Activated T-cell treated with anti-CD3 and anti-CD28 coated beads, Interleukin-2, amount 50 U/mL, for 48 hours (primary cell): ENCODE measurements at regions not wholly inside any gene's neighbourhood (a gene's known extent, or its start where the extent isn't known, plus 50 kb on each side); places are given as distances from the start of the nearest gene placed in this dataset.
"Not testable (repeated sequence)": the region's sequence is repeated elsewhere in the genome, so short reads cannot be mapped to it uniquely, and the experiment has no call there.

ENCODE experiments used
- DNase-seq, 2 experiments: peaks; one replicate each; pipeline ENCODE4 v3.0.0-alpha.2; 2020

DNA sequence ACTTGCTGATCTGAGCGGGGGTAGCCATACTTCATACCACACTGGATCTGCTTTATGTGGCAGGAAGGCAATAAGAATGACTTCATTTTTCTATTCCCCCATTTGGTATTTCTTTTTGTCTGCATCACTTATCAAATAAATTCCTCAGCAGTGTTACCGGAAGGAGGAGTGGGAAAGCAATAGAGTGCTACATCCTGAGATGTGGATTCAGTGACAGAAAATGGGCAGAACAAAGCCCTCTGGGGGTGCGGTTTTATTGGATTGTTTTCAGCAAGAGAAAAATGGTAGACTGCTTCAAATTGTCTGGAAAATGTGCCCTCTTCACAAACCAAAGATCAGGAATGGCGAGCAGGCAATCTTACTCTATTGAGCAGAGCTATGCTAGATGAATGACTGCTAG is 751.9 kb upstream of the NEGR1 start:
- DNase-seq = no peak

DNA sequence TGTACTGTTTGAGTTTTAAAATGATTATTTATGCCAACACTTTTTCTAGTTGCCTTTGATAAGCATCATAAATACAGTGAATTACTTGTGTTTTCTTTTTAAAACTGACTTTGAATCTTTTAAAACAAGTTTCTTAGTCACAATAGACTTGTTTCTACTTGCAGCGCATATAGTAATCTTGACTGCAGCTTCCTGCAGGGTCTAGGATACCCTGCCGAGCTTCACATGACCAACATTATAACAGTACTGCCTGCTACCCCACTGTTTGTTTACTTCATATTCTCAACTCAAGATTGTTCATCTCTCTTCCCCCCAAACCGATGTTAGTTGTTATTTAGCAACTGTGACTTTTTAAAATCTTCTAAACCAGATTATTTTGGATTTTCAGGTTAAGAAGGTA is 751.3 kb upstream of the NEGR1 start:
- no peak for DNase-seq

DNA sequence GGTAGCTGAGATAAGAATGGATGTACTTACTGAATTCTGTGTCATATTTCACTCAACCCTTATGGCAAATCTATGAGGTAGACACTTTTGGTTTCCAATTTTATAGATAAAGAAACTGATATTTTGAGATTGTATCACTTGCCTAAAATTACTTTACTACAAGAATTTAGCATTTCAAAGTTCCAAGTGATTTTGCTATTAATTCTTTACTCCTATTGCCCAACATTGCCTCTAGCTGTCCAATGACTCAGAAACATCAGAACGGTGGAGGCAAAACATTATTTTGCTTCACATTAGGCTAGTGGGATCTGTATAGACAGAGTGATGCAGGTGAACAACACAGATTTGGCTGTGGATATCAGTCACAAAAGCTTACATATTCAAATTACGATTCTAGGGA is 747.2 kb upstream of the NEGR1 start:
- no peak for DNase-seq

DNA sequence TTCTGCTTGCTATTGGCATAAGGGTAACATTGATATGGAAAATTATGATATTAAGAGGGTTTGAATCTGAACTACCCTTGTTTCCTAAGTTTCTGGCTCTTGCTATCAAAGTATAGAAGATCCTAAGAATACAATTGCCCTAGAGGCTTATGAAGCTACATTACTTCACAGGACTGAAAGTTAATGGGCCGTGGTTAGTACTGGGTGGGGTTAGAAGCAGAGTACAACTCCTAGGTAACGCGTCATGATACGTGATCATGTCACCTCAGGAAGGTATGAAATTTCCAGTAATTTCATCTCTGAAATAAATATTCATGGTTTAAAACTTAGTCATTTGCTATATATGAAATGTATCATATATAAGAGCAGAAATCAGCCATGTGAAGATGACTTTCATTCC is 743.8 kb upstream of the NEGR1 start:
- no peak for DNase-seq

DNA sequence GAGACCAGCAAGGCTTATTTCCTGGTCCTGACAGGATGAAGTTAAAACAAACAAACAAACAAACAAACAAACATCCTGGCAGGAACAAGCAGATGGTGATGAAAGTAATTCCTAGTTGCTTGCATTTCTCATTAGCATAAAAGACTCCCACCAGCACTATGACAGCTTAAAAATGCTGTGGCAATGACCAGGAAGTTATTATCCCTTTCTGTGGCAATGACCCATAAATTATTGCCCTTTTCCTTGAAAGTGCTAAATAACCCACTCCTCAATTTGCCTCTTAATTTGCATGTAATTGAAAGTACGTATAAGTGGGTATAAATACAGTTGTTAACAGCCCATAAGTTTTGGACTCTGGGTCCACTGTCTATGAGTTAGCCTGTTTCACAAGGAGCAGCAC is 727.6 kb upstream of the NEGR1 start:
- no peak for DNase-seq

DNA sequence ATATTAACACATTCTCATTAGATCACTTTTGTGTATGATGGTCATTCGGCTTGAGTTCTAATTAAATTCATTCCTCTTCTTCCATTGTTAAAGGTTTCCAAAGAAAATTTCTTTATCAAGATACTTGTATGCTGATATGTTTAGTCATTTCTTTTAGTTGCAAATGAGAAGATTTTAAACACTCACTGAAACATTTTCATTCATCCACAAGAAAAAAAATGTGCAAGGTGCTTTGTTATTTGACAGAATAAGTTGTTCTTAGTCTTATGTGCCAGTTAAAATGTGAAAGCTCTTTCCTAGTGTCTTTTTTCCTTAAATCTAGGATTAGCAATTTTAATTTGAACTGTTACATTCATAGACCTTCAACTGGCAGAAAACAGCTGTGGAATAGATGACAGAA is 727.0 kb upstream of the NEGR1 start:
- DNase-seq = no peak

DNA sequence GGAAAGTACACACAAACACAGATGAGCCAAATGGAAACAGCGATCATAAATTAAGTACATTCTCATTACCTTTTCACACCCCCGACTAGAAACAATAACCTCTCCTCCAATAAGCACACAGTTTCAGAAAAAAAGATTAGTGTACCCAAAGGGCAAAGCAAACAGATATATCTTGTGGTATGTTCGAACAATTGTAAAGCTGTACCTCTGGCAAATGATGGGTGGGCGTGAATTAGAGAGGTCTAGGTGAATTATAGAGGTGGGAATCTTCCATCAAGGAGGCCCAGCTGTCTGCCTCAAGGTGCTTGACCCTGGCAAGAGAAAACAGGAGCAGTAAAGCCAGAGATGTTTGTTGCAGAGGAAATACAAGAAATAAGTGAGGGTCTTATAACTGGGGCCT is 715.3 kb upstream of the NEGR1 start:
- no peak for DNase-seq

DNA sequence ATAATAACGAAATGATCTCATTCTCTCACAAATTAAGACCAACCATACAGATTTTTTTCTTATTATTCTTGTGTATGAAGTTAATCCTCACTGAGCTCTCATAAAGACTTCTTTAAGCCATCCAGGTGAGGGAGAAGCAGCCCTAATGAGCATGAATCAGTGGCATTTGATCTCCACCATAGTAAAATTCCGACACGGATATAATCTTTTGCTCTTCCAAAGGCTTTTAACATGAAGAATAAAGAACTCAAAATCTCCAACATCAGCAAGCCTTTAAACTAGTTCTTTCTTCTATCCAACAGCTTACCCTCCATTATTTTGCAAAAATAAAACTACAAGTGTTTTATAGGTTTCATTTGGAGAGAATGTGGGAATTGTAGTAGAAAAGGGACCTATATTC is 714.7 kb upstream of the NEGR1 start:
- no peak for DNase-seq

DNA sequence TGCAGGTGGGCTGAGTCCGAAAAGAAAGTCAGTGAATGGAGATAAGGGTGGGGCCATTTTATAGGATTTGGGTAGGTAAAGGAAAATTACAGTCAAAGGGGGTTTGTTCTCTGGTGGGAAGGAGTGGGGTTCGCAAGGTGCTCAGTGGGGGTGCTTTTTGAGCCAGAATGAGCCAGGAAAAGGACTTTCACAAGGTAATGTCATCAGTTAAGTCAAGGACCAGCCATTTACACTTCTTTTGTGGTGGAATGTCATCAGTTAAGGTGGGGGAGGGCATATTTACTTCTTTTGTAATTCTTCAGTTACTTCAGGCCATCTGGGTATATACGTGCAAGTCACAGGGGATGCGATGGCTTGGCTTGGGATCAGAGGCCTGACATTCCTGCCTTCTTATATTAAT is 705.5 kb upstream of the NEGR1 start:
- DNase-seq = not testable (repeated sequence)

DNA sequence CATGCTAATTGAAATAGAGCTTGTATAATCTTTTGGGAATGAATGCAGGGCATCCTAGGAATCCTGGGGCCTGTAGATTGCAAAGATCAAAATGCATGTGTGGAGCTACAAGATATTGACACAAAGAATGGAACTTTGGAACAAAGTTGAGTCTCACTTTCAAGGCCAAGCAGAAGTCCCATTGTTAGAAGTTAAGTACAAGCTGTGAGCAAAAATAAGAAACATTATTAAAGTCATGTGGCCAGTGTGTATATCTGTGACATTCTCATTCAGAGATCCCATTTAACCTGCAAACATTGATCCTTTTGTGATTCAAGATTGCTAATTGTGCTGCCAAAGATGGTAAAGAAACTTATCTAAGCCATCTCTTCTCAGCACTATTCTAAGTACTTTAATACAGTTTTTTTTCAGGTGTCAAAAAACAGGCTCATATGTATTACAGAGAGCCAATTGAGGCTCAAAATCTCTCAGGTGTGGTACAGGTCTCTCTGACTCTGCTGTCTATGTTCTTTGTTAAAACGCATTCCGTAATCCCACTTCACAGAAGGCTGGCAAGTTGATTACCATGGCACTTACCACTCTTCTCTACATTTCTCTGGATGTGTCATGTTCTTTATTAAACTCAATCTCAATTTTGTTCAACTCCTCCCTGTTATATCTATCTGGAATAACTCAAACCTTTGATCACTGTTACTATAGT is 704.4 kb upstream of the NEGR1 start:
- no peak for DNase-seq

DNA sequence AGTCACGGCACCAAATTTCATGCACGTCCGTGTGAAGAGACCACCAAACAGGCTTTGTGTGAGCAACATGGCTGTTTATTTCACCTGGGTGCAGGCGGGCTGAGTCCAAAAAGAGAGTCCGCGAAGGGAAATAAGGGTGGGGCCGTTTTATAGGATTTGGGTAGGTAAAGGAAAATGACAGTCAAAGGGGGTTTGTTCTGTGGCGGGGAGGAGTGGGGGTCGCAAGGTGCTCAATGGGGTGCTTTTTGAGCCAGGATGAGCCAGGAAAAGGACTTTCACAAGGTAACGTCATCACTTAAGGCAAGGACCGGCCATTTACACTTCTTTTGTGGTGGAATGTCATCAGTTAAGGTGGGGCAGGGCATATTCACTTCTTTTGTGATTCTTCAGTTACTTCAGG is 702.7 kb upstream of the NEGR1 start:
- DNase-seq = not testable (repeated sequence)

DNA sequence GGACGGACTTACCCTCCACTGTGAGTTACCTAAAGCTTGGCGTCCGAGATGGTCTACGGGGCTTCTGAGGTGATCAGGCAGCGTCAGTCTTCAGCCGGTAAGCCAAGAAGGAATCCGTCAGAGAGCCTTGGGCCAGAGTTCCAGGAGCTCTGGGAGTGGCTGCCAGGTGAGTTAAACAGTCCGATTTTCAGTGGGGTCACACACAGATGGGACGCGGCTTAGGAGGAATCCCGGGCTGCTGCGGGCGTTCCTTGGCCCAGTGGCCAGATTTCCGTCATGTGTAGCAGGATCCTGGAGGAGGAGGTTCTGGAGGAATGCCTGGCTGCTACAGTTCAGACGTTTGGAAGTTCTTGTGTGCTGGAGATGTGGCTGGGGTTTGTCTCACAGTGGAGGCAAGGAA is 700.7 kb upstream of the NEGR1 start:
- not testable (repeated sequence) for DNase-seq

DNA sequence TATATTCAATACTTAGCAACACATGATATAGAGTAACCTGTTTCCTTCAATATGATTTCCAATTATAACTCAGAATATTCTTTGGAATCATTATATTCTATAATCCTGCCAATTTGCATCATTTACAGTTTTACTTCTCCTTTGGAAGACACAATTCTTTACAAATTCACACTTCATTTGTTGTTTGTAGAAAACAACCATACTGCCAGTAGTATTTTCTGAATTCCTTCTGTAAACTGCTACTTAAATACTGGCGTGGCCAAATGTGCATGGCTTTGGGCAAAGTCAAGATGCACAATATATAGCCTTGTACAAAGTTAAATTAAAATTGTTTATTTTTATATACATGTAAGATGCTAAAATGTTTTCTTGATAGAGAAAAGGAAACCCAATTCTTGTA is 687.1 kb upstream of the NEGR1 start:
- DNase-seq = no peak

DNA sequence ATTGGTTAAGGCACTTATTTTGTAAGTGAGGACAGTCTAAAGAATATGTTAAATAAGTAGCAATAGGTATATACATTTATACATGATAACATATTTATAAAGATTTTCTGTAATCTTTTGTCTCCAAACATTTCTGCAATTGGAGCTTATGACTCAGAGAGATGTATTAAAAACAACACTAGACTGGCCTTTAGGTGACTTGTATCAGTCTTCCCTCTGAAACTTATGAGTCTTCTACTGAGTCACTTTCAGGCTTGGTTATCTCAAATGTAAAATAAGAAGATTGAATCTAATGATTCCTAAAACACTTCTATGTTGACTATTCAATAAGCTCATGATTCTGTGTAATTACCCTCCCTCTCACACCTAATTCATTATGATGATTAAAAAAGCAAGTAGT is 672.6 kb upstream of the NEGR1 start:
- DNase-seq = no peak

DNA sequence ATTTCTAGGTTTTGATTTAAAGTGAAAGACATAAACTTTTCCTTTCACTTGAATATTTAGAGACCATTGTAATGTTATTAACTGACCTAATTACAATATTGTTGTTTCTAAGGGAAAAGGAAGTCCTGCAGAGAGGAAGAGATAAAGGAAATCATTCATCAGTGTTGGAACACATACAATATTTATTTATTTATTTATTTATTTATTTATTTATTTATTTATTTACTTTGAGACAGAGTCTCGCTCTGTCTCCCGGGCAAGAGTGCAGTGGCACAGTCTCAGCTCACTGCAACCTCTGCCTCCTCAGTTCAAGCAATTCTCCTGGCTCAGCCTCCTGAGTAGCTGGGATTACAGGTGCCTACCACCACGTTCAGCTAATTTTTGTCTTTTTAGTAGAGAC is 668.6 kb upstream of the NEGR1 start:
- not testable (repeated sequence) for DNase-seq

DNA sequence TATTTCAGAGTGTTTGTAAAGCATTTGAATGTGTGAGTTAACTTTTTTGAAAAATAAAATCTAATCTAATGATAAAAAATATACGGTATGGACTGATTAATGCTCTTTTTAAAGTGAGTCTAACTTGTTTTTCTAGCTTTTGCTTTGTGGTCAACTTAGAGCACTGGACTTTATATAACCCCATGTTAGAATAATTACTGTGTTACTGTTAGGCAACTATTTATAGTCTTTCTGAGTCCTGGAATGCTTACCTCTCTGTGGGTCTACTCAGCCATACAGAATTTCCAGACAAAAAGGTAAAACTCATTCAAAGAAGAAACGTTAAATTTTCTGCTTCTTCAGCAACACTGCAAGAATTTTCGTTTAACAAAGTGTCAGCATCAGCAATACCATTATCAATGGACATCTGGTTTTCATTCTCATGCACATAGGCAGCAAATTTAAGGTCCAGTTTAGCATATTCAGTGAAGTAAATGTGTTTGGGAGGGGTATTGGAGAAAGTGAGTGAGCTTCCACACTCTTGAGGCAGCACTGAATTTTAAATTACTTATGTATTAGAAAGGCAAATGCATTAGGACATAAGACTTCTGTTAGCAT is 664.7 kb upstream of the NEGR1 start:
- no peak for DNase-seq

DNA sequence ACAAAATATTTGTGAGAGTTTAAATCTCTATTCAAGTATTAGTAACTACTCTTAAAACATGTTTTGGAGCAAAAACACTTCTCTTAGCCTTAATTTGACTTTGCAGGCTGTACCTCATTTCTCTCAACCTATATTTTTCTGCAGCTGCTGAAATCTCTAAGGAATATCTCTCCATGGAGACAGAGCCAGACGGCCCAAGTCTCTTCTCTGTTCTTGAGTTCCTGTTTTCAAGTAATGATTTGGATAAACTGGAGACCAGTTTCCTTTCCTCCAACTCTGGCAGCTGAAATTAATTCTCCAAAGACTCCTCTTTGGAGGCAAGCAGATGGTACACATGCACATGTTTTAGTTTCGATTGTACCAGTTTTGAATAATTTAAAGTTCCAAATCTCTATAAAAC is 659.7 kb upstream of the NEGR1 start:
- no peak for DNase-seq

DNA sequence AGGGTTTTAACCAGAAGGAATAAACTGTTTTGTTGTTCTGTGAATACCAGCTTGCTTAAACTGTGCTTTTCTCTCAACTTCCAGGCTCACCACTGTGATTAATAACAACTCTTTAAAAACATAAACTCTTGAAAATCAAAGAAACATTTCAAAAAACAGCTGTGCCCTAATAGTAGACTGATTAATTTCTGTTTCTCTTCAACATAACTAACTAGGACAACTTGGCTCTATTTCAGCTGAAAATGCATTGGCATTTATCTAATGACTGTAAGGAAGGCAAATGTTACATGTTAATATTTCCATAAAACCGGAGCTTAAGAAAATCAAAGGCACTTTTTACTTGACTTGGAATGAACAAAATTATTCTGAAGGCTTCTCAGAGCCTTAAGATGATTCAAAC is 656.1 kb upstream of the NEGR1 start:
- no peak for DNase-seq

DNA sequence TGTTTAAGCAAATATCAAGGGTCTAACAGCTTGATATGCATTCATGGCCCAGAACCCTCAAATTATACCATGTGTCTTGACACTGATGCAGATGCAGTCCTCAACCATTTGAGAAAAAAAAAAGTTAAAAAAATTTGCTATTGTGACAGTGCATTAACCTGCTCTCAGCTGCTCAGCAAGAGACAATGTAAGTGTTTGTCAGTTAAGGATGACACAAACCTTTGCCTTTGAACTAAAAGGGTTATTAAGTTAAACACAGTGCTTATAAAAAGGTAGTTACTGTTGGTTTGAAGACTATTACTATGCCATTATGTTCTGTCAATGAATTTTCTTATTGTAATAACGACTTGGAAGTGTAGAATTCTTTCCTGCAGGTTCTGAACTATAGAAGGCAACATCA is 655.6 kb upstream of the NEGR1 start:
- no peak for DNase-seq

DNA sequence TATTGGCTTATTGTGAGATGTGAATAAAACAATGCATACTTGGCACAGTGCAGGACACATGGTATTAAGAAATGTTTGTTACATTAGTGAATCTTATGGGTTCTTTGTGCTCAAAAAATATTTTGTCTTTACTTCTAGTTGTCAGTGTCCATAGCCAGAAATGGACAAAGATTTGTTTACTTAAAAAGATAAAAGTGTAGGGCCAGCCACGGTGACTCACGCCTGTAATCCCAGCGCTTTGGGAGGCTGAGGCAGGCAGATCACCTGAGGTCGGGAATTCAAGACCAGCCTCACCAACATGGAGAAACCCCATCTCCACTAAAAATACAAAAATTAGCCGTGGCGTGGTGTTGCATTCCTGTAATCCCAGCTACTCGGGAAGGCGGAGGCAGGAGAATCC is 654.6 kb upstream of the NEGR1 start:
- DNase-seq = no peak

DNA sequence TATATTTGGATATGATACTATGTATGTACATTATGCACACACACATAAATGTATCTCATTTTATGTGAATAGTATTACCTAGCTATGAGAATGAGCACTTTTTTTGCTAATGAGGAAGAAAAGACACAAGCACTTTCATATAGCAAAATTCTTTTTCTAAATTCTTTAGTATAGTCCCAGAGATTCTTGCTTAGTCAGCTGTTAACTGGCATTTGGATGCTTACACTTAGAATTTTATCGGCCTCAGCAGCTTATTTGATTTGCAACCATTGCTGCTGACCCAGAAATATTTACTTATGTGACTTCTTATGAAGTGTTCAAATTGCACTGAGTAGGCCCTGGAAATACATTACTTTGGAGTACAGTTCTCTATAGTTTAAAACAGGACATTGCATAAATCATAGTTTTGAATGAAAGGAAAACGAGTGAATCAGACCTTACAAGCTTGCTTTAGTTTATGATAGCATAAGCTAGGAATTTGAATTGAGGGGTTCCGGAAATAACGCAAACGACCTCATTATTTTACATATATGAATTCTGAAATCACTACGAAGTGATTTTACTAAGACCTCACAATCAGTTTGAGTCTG is 653.9 kb upstream of the NEGR1 start:
- no peak for DNase-seq

DNA sequence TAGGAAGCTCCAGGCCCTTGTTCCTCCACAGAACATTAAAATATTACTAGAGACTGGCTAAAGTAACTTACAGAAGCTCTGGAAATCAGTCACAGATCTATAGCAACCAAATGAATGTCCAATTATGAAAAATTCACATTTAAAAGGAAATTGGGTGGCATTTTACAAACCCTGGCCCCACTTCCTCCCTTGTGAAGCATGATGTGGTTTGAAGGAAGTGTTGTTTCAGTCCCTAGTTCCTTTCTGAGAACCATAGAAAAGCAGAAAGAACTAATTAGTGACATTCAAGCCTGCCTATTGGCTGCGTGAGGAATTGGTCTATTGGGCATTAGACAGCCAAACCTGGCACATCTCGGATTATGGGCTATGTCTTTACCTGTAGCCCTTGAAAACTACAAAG is 649.7 kb upstream of the NEGR1 start:
- no peak for DNase-seq

DNA sequence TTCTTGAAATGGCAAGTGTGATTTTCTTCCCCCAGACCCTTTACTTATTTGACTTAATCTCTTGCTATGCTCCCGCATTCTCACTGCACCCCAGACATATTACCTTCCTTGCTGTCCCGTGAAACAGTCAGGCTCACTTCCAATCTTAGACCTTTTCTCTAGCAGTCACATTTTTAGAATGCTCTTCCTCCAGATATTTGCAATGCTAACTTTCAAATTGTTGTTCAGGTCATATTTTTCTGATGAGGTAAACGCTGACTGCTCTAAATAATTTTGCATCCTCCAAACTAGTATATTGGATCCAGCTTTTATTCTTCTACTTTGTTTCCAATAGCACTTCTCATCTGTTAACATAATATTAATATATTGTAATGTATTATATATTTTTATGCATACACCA is 648.2 kb upstream of the NEGR1 start:
- DNase-seq = no peak

DNA sequence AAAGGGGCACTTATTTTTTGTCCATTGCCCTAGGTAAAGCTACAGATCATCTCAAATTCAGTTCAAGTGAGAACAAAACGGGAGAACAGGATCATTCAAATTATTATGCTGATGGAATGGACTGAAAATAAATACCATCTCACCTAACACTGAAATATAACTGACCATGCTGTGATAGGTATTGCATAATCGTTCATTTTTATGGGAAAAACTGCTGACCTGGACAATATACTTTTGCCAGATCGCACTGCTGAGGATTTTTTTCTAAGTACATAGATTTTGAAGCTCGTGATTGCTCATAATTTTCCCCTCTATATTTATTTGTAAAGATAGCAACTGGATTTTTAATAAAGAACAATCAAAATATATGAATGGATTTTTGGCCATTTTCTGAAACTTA is 636.6 kb upstream of the NEGR1 start:
- DNase-seq = no peak

DNA sequence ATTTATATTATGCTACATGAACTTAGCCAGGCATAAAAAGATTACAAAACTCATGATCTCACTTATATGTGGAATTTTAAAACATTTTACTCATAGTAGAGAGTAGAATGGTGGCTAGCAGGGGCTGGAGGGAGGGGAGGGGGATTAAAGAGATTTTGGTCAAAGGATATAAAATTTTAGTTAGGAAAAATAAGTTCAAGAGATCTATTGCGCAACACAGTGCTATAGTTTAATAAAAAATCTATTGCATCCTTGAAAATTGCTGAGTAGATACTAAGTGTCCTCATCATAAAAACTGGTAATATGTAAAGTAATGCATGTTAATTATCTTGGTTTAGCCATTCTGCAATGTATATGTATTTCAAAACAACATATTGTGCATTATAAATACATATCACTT is 635.6 kb upstream of the NEGR1 start:
- DNase-seq = no peak
